Spleen (tissue), 11 donors: ENCODE measurements at regions not wholly inside any gene's neighbourhood (a gene's known extent, or its start where the extent isn't known, plus 50 kb on each side); places are given as distances from the start of the nearest gene placed in this dataset.

Source experiments
- DNase-seq: peaks from one replicate; pipeline ENCODE4 v3.0.0-alpha.2; 2020
- H3K27ac ChIP-seq, 8 donors: fragments of 200-600 bp; sonication (generic) in 7 of 8; 1 replicate in 4 of 8; 2 replicates in 4 of 8; pipeline versions ENCODE4 v1.5.0 to v1.8.0; 2016 to 2021; ENCODE audit warnings: inconsistent platforms in 4 of 8, mild to moderate bottlenecking in 4 of 8, moderate library complexity in 1 of 8
- H3K27me3 ChIP-seq, 7 donors: fragments of 200-600 bp; sonication (generic) in 6 of 7; replicated peaks in 1 of 7; 1 replicate in 4 of 7; 2 replicates in 3 of 7; pipeline versions ENCODE4 v1.5.0 to v1.8.0; 2016 to 2021; ENCODE audit warnings: inconsistent platforms in 3 of 7, mild to moderate bottlenecking in 1 of 7
- H3K36me3 ChIP-seq, 6 donors: fragments of 200-600 bp; sonication (generic) in 5 of 6; 1 replicate in 4 of 6; 2 replicates in 2 of 6; pipeline versions ENCODE4 v1.5.0 to v1.8.0; 2016 to 2021; ENCODE audit warnings: inconsistent platforms in 2 of 6
- H3K4me1 ChIP-seq, 6 donors: fragments of 200-600 bp; sonication (generic) in 5 of 6; 1 replicate in 3 of 6; 2 replicates in 3 of 6; pipeline versions ENCODE4 v1.5.0 to v1.8.0; 2016 to 2021; ENCODE audit warnings: inconsistent platforms in 3 of 6
- H3K4me3 ChIP-seq, 8 donors: fragments of 200-600 bp; sonication (generic) in 7 of 8; 1 replicate in 4 of 8; 2 replicates in 4 of 8; pipeline versions ENCODE4 v1.5.0 to v1.8.0; 2016 to 2021; ENCODE audit warnings: inconsistent platforms in 4 of 8, mild to moderate bottlenecking in 4 of 8, moderate library complexity in 2 of 8
- H3K9me3 ChIP-seq, 8 donors: fragments of 200-600 bp; sonication (generic) in 7 of 8; 1 replicate in 4 of 8; 2 replicates in 4 of 8; pipeline versions ENCODE4 v1.5.0 to v1.8.0; 2016 to 2021; ENCODE audit warnings: inconsistent platforms in 4 of 8
- CTCF ChIP-seq, 11 experiments: fragments of 200-600 bp in 7 of 11; fragments of 450-650 bp in 4 of 11; sonication (generic) in 4 of 11; IDR thresholded peaks in 8 of 11; conservative IDR thresholded peaks in 3 of 11; 1 replicate in 7 of 11; 2 replicates in 4 of 11; pipeline versions ENCODE4 v1.4.0 to v1.8.0; 2016 to 2021; ENCODE audit warnings: antibody characterized with exemption in 11 of 11, inconsistent platforms in 4 of 11, mild to moderate bottlenecking in 1 of 11
- POLR2A ChIP-seq, 3 donors: fragments of 450-650 bp; IDR thresholded peaks; one replicate each; pipeline ENCODE4 v1.5.1; 2017; ENCODE audit warnings: antibody characterized with exemption in 3 of 3, mild to moderate bottlenecking in 1 of 3
- POLR2AphosphoS5 ChIP-seq, 3 donors: sonication (generic); formaldehyde crosslinking; IDR thresholded peaks; one replicate each; pipeline ENCODE4 v1.5.1; 2017; ENCODE audit warnings: antibody characterized with exemption in 3 of 3
- WGBS, 5 donors: extraction: QIAGEN DNeasy Blood & Tissue Kit in 3 of 5; methylation state at CpG; one replicate each; pipeline versions ENCODE4 v1.1.5 to v1.1.7; 2013 to 2018; 5-methylcytosine and 5-hydroxymethylcytosine counted together
- intact Hi-C: fragments of 100-400 bp; cut with DNase I; formaldehyde crosslinking; loops from one replicate; pipeline ENCODE4 v1.15.0; 2023; ENCODE audit warnings: low total_unique reads
- donor health status: healthy with polysubstance abuse.
- donor health status: DM: no; HTN: no; CAD: no; lungs with moderate emphysema.
- donor health status: DM: no; HTN: no; CAD: no.
- donor health status: Bipolar disorder and iron deficiency.
- donor health status: healthy.
- donor health status: DM: no; HTN: no; CAD: no.
- donor health status: DM: yes; HTN: yes; CAD: no.

DNA sequence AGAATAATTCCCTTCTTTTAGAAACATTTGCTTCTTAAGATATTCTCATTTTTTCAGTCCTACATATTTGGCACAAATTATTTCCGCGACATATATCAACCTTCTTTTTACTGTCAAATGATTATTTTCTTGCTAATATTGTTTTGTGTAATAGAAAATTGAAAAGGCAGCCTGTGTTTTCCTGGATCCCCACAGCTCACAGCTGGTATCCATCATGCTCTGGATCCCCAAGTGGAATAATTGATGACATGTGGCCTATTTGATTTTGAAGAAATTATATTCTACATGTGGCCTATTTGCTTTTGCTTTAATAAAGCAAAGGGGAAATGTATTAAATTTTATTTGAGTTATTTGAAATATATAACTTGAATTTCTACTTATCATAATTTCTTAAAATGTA is 199.4 kb upstream of the LUZP2 start:
- TF ChIP-seq POLR2AphosphoS5 (IDR thresholded peaks at IDR 0.05): no peak
- no peak for TF ChIP-seq POLR2A (IDR thresholded peaks at IDR 0.05)
- TF ChIP-seq CTCF (IDR thresholded peaks at IDR 0.05 in 8 of 11, conservative IDR thresholded peaks at IDR 0.05 in 3 of 11): no peak
- H3K36me3 ChIP-seq: no peaks in the 10 kb centered on the region
- H3K9me3 ChIP-seq: peaks cover 0 to 4% (median 0%) of the 10 kb centered on the region in 8 donors
- H3K27ac ChIP-seq: no peak overlapping the region
- no peak overlapping the region for H3K4me3 ChIP-seq
- intact Hi-C loops: no loop called here
- WGBS, 5 donors: 95 to 98% (median 95%) methylated on average over 2 of the region's 2 CpGs
- H3K4me1 ChIP-seq: no peaks in the 10 kb centered on the region
- no peak for DNase-seq
- no peaks in the 10 kb centered on the region for H3K27me3 ChIP-seq

DNA sequence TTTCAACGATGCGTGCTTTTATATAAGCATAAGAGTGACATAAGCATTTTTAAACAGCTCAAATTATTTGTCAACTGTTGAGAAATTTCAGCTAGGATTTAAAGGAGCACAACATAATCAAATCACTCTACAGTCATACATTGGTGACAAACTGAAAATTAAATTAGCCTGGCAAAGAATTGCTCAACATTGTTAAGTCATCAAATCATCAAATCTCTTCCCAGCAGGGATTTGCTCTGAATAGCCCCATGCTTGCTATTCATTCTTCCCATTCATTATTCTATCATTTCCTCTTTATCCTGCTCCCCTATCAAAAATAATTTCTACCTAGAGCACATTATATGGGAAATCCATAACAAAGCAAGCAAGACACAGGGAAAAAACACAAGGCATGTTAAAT is 198.7 kb upstream of the LUZP2 start:
- Histone ChIP-seq H3K9me3 (peaks cover 0 to 4% (median 0%) of the 10 kb centered on the region in 8 donors), H3K4me1 (no peaks in the 10 kb centered on the region), H3K27me3 (no peaks in the 10 kb centered on the region), H3K27ac (no peak overlapping the region), H3K4me3 (no peak overlapping the region), H3K36me3 (no peaks in the 10 kb centered on the region)
- intact Hi-C loops: no loop called here
- no peak for TF ChIP-seq POLR2A (IDR thresholded peaks at IDR 0.05)
- 70 to 96% (median 92%) methylated on average over 2 of the region's 2 CpGs for WGBS, 5 donors
- DNase-seq: no peak

DNA sequence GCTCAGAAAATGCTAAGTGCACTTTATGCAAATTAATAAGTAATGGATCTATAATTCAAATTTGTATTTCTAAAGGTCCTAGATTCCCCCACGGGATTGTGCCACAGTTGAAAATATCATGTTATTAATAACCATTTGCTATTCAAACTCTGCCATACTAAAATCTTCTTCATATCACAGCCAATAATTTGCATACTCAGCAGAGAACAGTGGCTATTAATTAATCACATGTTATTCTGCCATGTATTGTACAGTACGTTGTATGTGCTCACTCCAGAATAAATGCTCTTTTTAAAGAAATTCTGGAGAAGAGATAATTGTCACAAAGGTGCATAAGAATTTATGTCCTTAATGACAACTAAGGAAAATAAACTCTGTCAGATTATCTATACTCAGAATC is 184.9 kb upstream of the LUZP2 start:
- Histone ChIP-seq H3K4me3 (no peak overlapping the region), H3K4me1 (no peaks in the 10 kb centered on the region), H3K9me3 (peaks cover 0 to 28% (median 19%) of the 10 kb centered on the region in 8 donors), H3K27me3 (no peaks in the 10 kb centered on the region), H3K36me3 (no peaks in the 10 kb centered on the region), H3K27ac (no peak overlapping the region)
- TF ChIP-seq POLR2AphosphoS5 (IDR thresholded peaks at IDR 0.05): no peak
- no peak for TF ChIP-seq CTCF (IDR thresholded peaks at IDR 0.05 in 8 of 11, conservative IDR thresholded peaks at IDR 0.05 in 3 of 11)
- TF ChIP-seq POLR2A (IDR thresholded peaks at IDR 0.05): no peak
- DNase-seq: no peak
- 70 to 92% (median 78%) methylated on average over 2 of the region's 2 CpGs for WGBS, 5 donors
- intact Hi-C loops: no loop called here

DNA sequence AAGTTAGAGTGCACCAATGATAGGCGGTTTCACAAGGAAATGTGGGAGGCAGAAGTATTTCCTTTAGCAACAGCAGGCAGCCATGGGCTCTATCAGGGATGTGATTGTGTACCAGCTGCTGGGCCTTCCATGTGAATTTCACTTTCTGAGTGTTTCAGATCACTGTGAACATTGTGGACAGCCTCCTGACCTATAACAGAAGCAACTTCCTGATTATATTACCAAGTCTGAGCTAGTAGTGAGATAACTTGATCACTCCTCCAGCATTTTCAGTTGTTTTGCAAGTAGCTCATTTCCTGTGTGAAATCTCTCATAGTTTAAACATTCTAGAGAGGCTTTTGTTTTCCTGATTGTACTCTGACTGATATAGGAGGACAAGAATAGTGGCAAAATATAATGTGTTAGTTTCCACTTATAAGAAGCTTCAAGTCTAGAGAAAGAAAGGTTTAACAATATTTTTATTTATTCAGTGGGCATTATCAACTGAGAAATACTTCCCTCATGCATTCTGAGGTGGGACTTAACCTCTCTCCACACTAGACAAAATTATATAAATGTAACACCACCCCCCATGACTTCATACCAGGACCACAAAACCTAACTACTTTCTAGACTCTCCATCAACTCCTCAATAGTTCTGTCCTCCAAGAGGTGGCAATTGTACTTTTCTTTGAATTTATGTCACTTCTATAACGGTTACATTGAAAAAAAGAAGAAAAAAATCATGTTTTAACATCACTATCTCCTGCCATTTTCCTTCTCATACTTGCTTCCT is 184.2 kb upstream of the LUZP2 start:
- no peaks in the 10 kb centered on the region for H3K36me3 ChIP-seq
- H3K4me1 ChIP-seq: no peaks in the 10 kb centered on the region
- TF ChIP-seq CTCF (IDR thresholded peaks at IDR 0.05 in 8 of 11, conservative IDR thresholded peaks at IDR 0.05 in 3 of 11): no peak
- no peak for TF ChIP-seq POLR2A (IDR thresholded peaks at IDR 0.05)
- TF ChIP-seq POLR2AphosphoS5 (IDR thresholded peaks at IDR 0.05): no peak
- WGBS, 5 donors: 61 to 82% (median 76%) methylated on average over 2 of the region's 2 CpGs
- H3K27ac ChIP-seq: no peak overlapping the region
- H3K27me3 ChIP-seq: no peaks in the 10 kb centered on the region
- no peak for DNase-seq
- intact Hi-C loops: no loop called here
- H3K9me3 ChIP-seq: peaks cover 0 to 35% (median 25%) of the 10 kb centered on the region in 8 donors
- no peak overlapping the region for H3K4me3 ChIP-seq
